Astrocyte (in vitro differentiated cells and primary cell): ENCODE measurements at regions not wholly inside any gene's neighbourhood (a gene's known extent, or its start where the extent isn't known, plus 50 kb on each side); places are given as distances from the start of the nearest gene placed in this dataset.

Experiments used
- CTCF ChIP-seq: IDR thresholded peaks from 2 replicates; pipeline ENCODE4 v1.5.1; 2011; ENCODE audit warnings: low read depth, mild to moderate bottlenecking, inconsistent platforms, low read length, moderate library complexity; ENCODE audit not compliant: insufficient read depth
- EZH2 ChIP-seq: IDR thresholded peaks from 2 replicates; pipeline ENCODE4 v1.6.1; 2012; ENCODE audit warnings: mild to moderate bottlenecking, low read length, inconsistent platforms; ENCODE audit not compliant: insufficient read depth

- TF ChIP-seq CTCF (no peak), EZH2 (no peak)
Observed at GRCh38 chr11:79683930-79684329, 243.1 kb upstream of the TENM4 start.
